ENCODE measurements at regions not wholly inside any gene's neighbourhood (a gene's known extent, or its start where the extent isn't known, plus 50 kb on each side); places are given as distances from the start of the nearest gene placed in this dataset.

DNA sequence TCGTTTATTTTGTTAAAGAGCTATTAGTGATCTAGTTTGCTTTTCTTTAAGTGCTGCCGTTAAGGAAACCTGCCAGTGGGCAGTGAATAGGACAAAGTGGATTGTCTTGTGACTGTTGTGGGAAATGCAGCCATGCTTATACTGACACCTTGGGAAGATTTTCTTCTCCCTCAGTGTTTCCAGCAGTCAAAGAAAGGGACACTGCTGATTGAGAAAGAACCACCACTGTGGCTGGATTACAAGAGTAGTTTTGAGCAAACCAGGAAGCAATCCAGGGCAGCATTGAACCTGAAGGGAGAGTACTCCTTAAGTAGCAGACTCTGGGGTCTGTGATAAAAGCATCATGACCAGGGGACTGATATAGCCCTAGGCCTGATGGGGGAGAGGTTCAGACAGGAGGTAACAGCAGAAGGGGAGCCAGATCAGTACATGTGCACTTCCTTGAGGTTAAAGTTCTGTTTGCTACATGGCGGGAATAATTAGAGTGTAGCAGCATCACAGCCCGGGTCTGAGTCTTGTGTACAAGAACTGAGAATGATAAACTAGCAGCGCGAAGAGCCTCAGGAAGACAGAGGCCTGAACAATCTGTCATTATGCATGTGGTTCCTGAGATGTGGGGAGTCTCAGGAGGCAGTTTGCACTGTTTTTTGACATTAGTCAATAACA lies 167.8 kb downstream of the C11orf91 start:
- H3K27me3 Mint-ChIP-seq (ENCODE audit: low read depth), result no peaks in the 10 kb centered on the region; the same call in 1 of the 2 replicates
- no peaks in the 10 kb centered on the region for H3K4me1 ChIP-seq (ENCODE audit: insufficient read depth, low read length)
- H3K23ac ChIP-seq (ENCODE audit: insufficient read length, low read depth, low read length), result no peak overlapping the region
- H3K23me2 ChIP-seq (ENCODE audit: insufficient read length, low read depth, low read length, poor library complexity, severe bottlenecking), result no peaks in the 10 kb centered on the region
- H3K9me3 ChIP-seq (ENCODE audit: control insufficient read depth, low read depth, low read length), result no peaks in the 10 kb centered on the region
- H2BK12ac ChIP-seq (ENCODE audit: insufficient read length, low read depth, low read length), result no peak overlapping the region
- no peaks in the 10 kb centered on the region; a peak in 2 of 5 replicates for H3K9me3 Mint-ChIP-seq
- no peak overlapping the region for H3K18ac ChIP-seq (ENCODE audit: insufficient read length, low read depth, low read length)
- no peak overlapping the region for H3K9ac ChIP-seq (ENCODE audit: extremely low read depth, insufficient read length, low read length)
- peaks cover 0 to 2% of the 10 kb centered on the region in 2 experiments; a peak in 1 of 4 replicates for H3K4me1 Mint-ChIP-seq
- H2AFZ ChIP-seq (ENCODE audit: low read length), result no peak overlapping the region
- no peaks in the 10 kb centered on the region for H3K27me3 ChIP-seq (ENCODE audit: insufficient read depth, low read length)
- no peaks in the 10 kb centered on the region; a peak in 1 of 7 replicates for H3K36me3 Mint-ChIP-seq (ENCODE audit: insufficient read depth in 1 of 3, low read depth in 3 of 3)
- no peak overlapping the region for H2BK120ac ChIP-seq (ENCODE audit: low read depth, low read length, poor library complexity, severe bottlenecking)
- no peak for DNase-seq
- H2BK15ac ChIP-seq (ENCODE audit: low read depth, low read length), result no peak overlapping the region
- no peak for TF ChIP-seq CTCF (conservative IDR thresholded peaks at IDR 0.05)
- H2AK5ac ChIP-seq (ENCODE audit: insufficient read length, low read length), result no peak overlapping the region
- H3K27ac ChIP-seq (ENCODE audit: insufficient read length, low read depth, low read length), result no peak overlapping the region
- H3K79me2 ChIP-seq (ENCODE audit: insufficient read depth, low read length), result no peaks in the 10 kb centered on the region
- H4K91ac ChIP-seq (ENCODE audit: insufficient read length, low read depth, low read length), result no peak overlapping the region
- no peak overlapping the region for H3K4me3 Mint-ChIP-seq
- WGBS (ENCODE audit: extremely low coverage, insufficient read length, low lambda C conversion rate), result no CpG with 5 or more reads among the region's 6 CpGs
- H3K14ac ChIP-seq (ENCODE audit: insufficient read depth, low read length), result no peak overlapping the region
- H4K5ac ChIP-seq (ENCODE audit: insufficient read length, low read depth, low read length), result no peak overlapping the region
- H2BK20ac ChIP-seq (ENCODE audit: low read depth, low read length, poor library complexity, severe bottlenecking), result no peak overlapping the region
- H3K4me2 ChIP-seq (ENCODE audit: insufficient read depth, insufficient read length, low read length), result no peak overlapping the region
- H3T11ph ChIP-seq (ENCODE audit: low read length), result no peak overlapping the region
- H3K56ac ChIP-seq (ENCODE audit: insufficient read length, low read depth, low read length), result no peak overlapping the region
- no peaks in the 10 kb centered on the region for H4K20me1 ChIP-seq (ENCODE audit: control insufficient read depth, insufficient read depth, insufficient read length)
- H4K8ac ChIP-seq (replicated peaks; ENCODE audit: insufficient read length, low read depth, low read length), result no peak overlapping the region
- H3K4ac ChIP-seq (ENCODE audit: low read depth, low read length), result no peak overlapping the region
- peak overlapping the region in 1 of 3 experiments; percentile 69; a peak in 2 of 7 replicates for H3K27ac Mint-ChIP-seq
- H2BK5ac ChIP-seq (ENCODE audit: insufficient read length, low read length), result no peak overlapping the region
- no peaks in the 10 kb centered on the region for H3K79me1 ChIP-seq (ENCODE audit: insufficient read depth, low read depth, low read length, poor library complexity, severe bottlenecking)
